ENCODE measurements at regions not wholly inside any gene's neighbourhood (a gene's known extent, or its start where the extent isn't known, plus 50 kb on each side); places are given as distances from the start of the nearest gene placed in this dataset.

GRCh38 chr2:18412980-18413675, 147.3 kb downstream of the RDH14 start:
- Histone ChIP-seq H4K5ac (ENCODE audit: insufficient read length, low read depth, low read length) (no peak overlapping the region), H3K79me1 (ENCODE audit: low read depth, low read length) (no peaks in the 10 kb centered on the region), H3K27ac (ENCODE audit: low read depth, low read length) (no peak overlapping the region), H2BK5ac (ENCODE audit: low read depth, low read length) (no peak overlapping the region), H2BK120ac (replicated peaks; ENCODE audit: low read depth, low read length) (no peak overlapping the region), H3K9ac (replicated peaks in 1 of 4; ENCODE audit: extremely low read depth in 1 of 4, low read depth in 3 of 4, low read length in 3 of 4) (no peak overlapping the region), H3K4me3 (ENCODE audit: extremely low read depth in 1 of 4, insufficient read depth in 2 of 4, low read depth in 3 of 4, low read length in 4 of 4) (no peak overlapping the region), H3K36me3 (ENCODE audit: control insufficient read depth in 2 of 4, insufficient read depth in 4 of 4, low read length in 3 of 4) (no peaks in the 10 kb centered on the region), H4K20me1 (replicated peaks in 1 of 2; ENCODE audit: control insufficient read depth in 1 of 2, insufficient read depth in 2 of 2, low read length in 2 of 2) (no peaks in the 10 kb centered on the region), H4K91ac (replicated peaks; ENCODE audit: insufficient read length, low read length) (no peak overlapping the region), H2AK5ac (ENCODE audit: low read depth, low read length) (no peak overlapping the region), H4K8ac (ENCODE audit: extremely low read depth, insufficient read depth, low read length) (no peak overlapping the region), H2BK20ac (ENCODE audit: low read length) (no peak overlapping the region), H3K18ac (ENCODE audit: extremely low read depth, low read length) (no peak overlapping the region), H3K4me2 (ENCODE audit: insufficient read depth in 1 of 2, low read depth in 2 of 2, low read length in 2 of 2) (no peak overlapping the region), H3K23ac (ENCODE audit: insufficient read length) (no peak overlapping the region), H3K4me1 (replicated peaks in 1 of 4; ENCODE audit: control insufficient read depth in 3 of 4, insufficient read depth in 4 of 4, low read length in 3 of 4) (no peaks in the 10 kb centered on the region), H3K27me3 (replicated peaks in 1 of 4; ENCODE audit: control insufficient read depth in 3 of 4, extremely low read depth in 1 of 4, insufficient read depth in 3 of 4, low read length in 3 of 4) (no peaks in the 10 kb centered on the region), H3K23me2 (ENCODE audit: low read depth, low read length) (no peaks in the 10 kb centered on the region), H3K14ac (ENCODE audit: insufficient read length) (no peak overlapping the region), H3K4ac (replicated peaks; ENCODE audit: insufficient read length, low read depth, low read length) (no peak overlapping the region), H3K9me3 (ENCODE audit: insufficient read depth in 2 of 2, low read depth in 1 of 2, low read length in 1 of 2) (no peaks in the 10 kb centered on the region), H2AFZ (ENCODE audit: low read length) (no peak overlapping the region), H3K56ac (replicated peaks; ENCODE audit: insufficient read length, low read depth, low read length) (no peak overlapping the region), H3K79me2 (ENCODE audit: control insufficient read depth in 1 of 2, insufficient read depth in 2 of 2, low read length in 2 of 2) (no peaks in the 10 kb centered on the region), H2BK12ac (ENCODE audit: low read depth, low read length) (no peak overlapping the region), H2BK15ac (ENCODE audit: low read length) (no peak overlapping the region)
- FAIRE-seq (no peak), DNase-seq (ENCODE audit: low read depth in 1 of 2, low spot score in 2 of 2) (no peak)
- TF ChIP-seq CHD1 (IDR thresholded peaks at IDR 0.05; ENCODE audit: low read depth, low read length) (no peak), NRF1 (IDR thresholded peaks at IDR 0.05; ENCODE audit: low read depth, low read length) (no peak), KDM4A (IDR thresholded peaks at IDR 0.05; ENCODE audit: low read depth, low read length, severe bottlenecking) (no peak), SP4 (IDR thresholded peaks at IDR 0.05; ENCODE audit: low read length) (no peak), RXRA (IDR thresholded peaks at IDR 0.05; ENCODE audit: insufficient read depth, low read depth, low read length) (no peak), EP300 (IDR thresholded peaks at IDR 0.05; ENCODE audit: borderline replicate concordance in 1 of 2, low read depth in 2 of 2, low read length in 2 of 2) (no peak), RAD21 (IDR thresholded peaks at IDR 0.05 in 1 of 2, conservative IDR thresholded peaks at IDR 0.05 in 1 of 2; ENCODE audit: low read depth in 2 of 2, low read length in 2 of 2) (no peak), SP1 (IDR thresholded peaks at IDR 0.05; ENCODE audit: low read depth, low read length) (no peak), RNF2 (IDR thresholded peaks at IDR 0.05; ENCODE audit: borderline replicate concordance, low read depth, low read length, missing control alignments, poor library complexity, severe bottlenecking) (no peak)
- CTCF ChIA-PET (ENCODE audit: partially characterized antibody): interaction anchor here (1.3 to 6.9 kb wide), 5 partner anchors 8 to 107 kb away, joined by 3 to 72 read pairs (median 3); no protein-coding TSS in a partner anchor
- POLR2A ChIA-PET (ENCODE audit: partially characterized antibody): no interaction called here
- WGBS, 2 experiments (ENCODE audit: extremely low coverage in 1 of 2, insufficient coverage in 1 of 2, insufficient read length in 1 of 2, insufficient replicate concordance in 2 of 2, low coverage in 1 of 2, low lambda C conversion rate in 2 of 2, missing lambda C conversion rate in 1 of 2): 90% methylated on average over 3 of the region's 3 CpGs; no CpG with 5 or more reads in 1 of the 2 experiments
